Stimulated activated CD8-positive, alpha-beta memory T cell treated with anti-CD3 and anti-CD28 coated beads, Interleukin-4, amount 100 ng/mL, for 24 hours (primary cell): ENCODE measurements at regions not wholly inside any gene's neighbourhood (a gene's known extent, or its start where the extent isn't known, plus 50 kb on each side); places are given as distances from the start of the nearest gene placed in this dataset.
"Not testable (repeated sequence)": the region's sequence is repeated elsewhere in the genome, so short reads cannot be mapped to it uniquely, and the experiment has no call there.

ENCODE experiments used
- DNase-seq: peaks from one replicate; pipeline ENCODE4 v3.0.0-alpha.2; 2020; ENCODE audit warnings: low read depth

DNA sequence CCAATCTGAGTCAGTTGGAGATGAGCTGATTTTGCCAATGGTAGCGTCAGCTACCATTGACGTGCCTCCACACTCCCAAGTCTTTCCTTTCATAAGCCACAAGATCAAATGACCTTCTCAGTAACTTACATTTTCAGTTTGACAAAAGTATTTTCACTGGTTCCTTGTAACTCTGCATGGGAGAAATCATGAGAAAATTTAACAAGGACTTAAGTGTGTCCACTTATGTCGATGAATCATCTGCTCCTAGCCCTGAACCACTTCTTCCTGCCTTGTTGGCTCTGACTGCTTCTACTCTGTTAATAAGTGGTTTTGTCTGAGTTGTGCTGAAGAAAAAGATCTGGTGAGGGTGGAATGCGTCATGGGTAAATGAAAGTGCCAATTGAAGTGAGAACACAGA lies 101.2 kb downstream of the NFKBIZ start:
- DNase-seq: no peak

DNA sequence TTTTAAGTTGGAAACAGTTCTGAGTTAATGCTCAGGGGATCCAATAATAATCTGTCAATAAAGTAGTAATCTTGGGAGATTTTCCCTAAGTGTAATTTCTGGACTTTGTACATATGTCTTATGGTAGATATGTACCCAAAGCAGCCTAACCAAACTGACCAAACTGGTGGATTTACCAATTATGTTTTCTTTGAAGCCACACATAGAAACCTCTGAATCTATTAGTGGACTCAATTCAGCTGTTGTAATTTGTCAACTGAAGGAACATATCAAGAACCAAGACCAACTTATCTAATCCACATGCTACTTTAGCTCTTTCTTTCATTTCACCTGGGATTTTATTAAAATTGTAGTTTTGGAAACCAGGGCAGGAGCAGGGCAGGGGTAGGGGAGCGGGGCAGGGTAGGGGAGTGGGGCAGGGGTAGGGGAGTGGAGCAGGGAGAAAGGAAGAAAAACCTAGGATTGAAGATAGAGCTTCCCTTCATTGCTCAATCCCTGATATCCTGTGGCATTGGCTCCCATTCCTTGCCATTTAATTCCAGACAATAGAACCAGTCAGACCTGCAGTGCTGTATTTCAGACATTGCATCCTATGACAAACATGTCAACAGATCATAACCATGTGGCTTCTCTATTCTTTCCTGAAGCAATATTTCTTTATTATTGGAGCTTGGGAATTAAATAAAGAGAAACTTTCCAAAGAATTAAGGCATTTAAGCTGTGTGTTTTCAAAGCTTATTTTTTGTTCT lies 101.8 kb downstream of the NFKBIZ start:
- no peak for DNase-seq

DNA sequence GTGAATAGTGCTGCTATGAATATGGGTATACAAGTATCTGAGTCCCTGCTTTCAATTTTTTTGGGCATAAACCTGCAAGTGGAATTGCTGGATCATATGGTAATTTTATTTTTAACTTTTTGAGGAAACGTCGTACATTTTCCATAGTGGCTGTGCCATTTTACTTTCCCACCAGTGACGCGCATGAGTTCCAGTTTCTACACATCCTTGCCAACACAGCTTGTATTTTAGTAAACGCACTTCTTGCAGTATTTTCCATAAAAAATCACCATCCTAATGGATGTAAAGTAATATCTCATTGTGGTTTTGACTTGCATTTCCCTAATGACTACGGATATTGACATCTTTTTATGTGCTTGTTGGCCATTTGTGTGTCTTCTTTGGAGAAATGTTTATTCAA lies 105.0 kb downstream of the NFKBIZ start:
- no peak for DNase-seq

DNA sequence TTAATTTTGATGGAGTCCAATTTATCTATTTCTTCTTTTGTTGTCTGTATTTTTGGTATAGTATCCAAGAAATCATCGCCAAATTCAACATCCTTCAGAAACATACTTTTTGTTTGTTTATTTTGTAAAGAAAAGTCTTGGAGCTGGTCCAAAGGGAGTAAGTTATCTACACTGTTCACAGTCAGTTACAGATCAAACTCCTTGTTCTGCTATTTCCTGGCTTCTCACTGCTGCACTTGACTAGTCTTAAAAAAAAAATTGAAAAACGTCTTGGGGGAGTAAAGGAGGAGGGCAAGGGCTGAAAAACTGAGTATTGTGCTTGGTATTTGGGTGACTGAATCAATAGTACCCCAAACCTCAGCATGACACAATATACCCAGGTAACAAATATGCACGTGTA lies 105.6 kb downstream of the NFKBIZ start:
- no peak for DNase-seq

DNA sequence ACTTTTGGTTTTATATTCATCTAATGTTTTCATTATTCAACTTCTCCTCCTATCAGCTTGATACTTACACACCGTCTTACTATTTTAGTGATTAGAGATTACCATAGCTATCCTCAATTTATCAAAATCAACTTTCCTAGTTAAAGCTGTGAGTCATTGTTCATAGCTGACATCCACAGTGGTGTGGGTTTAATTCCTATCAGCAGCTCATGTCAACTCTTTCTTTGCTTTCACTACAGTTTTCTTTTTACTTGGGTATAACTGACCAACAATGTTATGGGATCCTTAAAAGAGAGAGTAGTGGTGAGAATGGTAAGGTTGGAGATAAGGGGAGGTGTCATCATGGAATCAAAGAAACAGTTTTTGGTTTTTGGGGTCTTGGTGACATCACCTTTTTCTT lies 112.7 kb downstream of the NFKBIZ start:
- DNase-seq: no peak

DNA sequence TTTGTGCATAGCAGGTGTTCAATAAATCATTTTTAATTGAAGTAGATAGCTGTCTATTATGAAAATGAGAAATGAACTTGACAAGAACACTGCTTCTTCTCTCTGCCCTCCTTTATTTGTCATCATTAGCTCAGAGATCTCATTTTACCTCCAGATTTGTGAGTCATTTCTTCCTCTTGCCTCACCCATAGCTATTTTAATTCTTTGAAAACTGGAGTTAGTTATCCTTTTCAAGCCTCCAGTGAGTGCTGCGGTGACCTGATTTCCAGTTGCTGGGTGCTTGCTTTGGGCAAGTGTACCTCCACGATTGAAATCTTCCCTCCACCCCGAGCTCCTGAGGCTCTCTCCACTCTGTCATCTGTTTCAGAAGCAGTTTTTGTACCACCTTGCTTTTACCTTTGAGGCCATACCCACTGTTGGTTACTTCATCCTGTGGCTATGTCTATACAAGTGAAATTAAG lies 114.6 kb downstream of the NFKBIZ start:
- no peak for DNase-seq

DNA sequence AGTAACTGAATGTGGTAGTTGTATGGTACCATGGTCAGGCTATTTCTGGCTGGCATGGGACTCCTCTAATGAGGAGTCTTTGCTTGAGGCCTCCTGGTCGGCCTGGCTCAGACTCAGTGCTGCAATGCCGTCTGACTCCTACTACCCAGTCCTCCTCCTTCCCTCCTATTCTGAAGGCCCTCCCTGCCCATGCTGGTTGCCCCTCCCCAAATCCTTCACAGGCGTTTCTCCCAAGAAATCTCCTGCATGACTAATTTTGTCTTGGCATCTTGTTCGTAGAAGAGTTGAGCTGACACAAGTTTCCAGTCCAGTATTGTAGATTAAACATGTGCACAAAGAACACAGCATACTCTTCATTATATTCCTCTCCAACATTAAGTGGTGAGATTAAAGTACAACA lies 115.5 kb downstream of the NFKBIZ start:
- no peak for DNase-seq

DNA sequence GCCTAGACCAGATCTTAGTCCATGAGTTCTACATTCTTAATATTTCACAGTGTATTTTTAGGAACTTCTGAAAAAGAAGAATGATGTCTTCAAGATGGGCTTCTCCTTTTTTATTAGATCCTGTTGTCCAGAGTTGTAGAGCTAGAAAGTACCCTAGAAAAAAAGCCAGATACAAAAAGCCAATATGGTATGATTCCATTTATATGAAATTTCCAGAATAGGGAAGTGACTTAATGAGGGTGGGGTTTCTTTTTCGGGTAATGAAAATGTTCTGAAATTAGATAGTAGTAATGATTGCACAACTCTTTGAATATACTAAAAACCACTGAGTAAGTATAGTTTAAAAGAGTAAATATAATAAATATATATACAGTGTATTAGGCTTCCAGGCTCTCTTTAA lies 116.9 kb downstream of the NFKBIZ start:
- DNase-seq: no peak

DNA sequence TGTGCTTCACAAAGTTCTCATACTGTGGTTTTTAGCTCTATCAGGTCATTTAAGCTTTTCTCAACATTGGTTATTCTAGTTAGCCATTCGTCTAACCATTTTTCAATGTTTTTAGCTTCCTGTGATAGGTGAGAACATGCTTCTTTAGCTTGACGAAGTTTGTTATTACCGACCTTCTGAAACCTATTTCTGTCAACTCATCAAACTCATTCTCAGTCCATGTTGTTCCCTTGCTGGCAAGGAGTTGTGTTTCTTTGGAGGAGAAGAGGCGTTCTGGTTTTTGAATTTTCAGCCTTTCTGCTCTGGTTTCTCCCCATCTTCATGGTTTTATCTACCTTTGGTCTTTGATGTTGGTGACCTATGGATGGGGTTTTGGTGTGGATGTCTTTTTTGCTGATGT lies 120.9 kb downstream of the NFKBIZ start:
- no peak for DNase-seq

DNA sequence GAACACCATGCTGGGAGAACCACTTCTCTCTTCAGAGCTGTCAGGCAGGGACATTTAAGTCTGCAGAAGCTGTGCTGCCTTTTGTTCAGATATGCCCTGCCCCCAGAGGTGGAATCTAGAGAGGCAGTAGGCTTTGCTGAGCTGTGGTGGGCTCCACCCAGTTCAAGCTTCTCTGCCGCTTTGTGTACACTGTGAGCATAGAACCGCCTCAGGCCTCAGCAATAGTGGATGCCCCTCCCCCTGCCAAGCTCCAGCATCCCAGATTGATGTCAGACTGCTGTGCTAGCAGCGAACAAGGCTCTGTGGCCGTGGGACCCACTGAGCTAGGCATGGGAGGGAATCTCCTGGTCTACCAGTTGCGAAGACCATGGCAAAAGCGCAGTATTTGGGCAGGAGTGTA lies 121.6 kb downstream of the NFKBIZ start:
- no peak for DNase-seq

DNA sequence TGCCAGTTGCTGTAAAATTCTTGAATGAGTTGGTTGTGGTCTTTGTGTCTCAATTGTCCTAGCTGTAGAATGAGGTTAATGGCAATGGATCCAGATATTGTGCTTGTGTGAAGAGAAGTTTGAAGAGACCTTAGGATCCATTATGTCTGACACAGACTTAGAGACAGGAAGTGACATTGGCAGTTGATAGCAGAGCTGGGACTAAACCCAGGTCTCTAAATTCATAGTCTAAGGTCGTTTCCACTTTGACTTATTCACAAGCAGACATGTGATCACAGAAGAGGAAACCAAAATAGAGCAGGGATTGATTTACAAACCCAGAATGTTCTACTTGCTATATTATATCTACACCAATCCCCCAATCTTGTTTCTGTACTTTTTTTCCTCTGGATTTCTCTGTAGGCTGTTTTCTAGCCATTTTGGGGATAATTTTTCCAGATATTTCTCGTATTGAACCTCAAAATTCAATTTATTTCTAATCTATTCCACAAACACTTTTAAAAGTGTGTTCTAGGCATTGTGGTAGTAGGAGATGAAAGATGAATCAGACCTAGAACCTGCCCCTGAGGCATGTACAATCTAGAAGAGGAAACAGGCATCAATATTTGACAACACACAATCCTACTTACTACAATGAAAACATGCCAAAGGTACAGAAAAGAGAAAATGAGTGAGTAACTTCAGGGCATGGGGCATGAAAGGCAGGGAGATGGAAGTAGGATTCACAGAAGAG lies 123.3 kb downstream of the NFKBIZ start:
- no peak for DNase-seq

DNA sequence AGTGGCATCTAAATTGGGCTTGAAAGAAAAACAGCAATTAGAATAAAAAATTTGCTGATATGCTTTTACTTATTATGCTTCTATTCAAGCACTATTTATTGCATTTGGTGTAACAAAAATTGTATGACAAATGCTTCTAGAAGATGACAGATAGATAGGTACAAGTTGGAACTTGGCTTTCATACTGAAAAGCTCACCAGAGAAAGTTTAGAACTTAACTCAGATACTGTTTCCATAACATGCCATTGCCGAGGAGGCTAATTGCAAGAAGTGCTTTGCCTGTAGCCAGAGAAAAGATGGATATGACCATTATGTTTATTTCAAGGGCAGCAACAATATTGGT lies 123.8 kb downstream of the NFKBIZ start:
- no peak for DNase-seq

DNA sequence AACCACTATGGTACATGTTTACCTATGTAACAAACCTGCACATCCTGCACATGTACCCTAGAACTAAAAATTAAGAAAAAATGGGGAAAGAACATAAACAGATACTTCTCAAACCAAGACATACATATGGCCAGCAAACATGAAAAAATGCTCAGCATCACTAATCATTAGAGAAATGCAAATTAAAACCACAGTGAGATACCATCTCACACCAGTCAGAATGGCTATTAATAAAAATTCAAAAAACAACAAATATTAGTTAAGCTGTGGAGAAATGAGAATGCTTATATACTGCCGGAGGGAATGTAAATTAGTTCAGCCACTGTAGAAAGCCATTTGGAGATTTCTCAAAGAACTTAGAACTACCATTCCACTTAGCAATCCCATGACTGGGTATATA lies 126.1 kb downstream of the NFKBIZ start:
- not testable (repeated sequence) for DNase-seq

DNA sequence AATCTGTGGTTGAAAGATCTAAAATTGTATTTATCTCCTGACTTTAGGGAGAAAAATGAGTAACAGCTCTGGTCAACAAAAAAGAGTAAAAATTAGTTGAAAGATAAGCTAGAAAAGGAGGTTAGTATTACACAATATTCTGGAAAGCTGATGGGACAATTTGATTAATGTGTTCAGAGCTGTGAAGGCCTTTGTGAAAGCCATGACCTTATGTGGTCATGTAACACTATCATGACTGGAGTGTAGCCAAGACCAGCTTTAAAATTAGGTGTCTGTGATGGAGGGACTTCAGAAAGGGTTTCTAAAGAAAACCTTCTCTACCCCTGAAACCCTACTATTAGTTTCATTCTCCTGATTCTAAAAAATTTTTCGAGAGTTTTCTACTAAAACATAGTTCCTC lies 127.2 kb downstream of the NFKBIZ start:
- no peak for DNase-seq

DNA sequence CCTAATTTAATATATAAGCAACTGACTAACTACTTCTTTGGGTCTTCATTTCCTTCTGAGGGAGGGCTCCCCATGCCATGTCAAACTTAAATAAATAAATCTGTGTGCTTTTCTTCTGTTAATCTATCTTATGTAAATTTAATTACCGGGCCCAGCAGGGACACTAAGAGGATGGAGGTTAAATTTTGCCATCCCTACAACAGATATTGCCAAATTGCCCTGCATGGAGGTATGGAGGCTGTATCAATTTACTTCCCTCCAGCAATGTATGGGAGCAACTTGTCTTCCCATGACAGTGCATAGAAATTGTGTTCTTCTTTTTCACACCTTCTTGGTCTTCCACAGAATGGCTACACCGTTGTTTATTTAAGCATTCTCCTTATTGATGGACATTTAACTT lies 129.0 kb downstream of the NFKBIZ start:
- DNase-seq: no peak

DNA sequence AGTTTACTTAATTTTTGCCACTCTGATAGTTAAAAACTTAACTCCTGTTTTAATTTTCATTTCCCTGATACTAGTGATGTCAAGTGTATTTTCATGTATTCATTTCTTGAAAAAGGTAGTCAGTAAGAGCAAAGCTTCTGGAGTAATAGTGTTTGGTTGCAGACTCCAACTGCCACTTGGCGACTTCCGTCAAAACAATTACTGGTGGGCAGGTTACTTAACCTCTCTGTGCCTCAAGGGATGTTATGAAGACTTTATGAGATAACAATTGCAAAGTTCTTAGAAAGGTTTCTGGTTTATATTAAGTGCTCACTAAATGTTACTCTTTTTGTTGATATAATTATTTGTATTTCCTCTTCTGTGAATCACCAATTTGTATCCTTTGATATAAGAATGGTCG lies 129.7 kb downstream of the NFKBIZ start:
- DNase-seq: no peak

DNA sequence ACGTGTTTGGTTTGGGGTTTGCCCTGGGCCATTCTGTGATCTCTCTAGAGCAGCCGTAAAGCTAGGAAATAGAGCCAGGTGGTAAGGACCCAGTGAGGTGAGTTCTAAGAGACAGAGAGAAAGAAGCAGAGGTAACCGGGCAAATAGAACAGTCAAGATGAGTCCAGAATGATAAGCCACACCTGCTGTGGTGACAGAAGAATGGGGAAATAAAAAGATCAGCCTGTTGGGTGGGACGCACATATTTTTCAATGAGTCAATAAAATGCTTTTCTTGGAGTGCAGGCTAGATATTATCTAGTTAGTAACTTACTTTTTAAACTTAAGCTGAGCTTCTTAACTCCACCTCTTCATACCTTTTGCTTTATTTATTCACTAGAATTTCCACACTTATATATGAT lies 135.0 kb downstream of the NFKBIZ start:
- DNase-seq: no peak

DNA sequence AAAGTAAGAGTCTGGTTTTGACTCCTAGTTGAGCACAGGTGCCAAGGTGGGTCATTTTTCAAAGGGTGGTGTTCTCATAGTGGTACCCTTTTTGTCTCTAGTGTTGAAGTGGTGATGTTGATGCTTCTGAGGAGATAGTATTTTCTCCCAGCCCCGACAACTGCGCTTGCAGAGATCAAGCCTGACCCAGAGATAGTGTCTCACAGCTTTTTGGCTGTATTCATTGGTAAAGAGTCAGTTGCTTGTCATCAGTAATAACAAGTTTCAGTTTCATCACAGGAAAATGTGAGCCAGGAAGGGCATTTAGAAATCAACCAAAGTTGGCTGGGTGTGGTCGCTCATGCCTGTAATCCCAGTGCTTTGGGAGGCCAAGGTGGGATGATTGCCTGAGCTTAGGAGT lies 139.3 kb downstream of the NFKBIZ start:
- no peak for DNase-seq

DNA sequence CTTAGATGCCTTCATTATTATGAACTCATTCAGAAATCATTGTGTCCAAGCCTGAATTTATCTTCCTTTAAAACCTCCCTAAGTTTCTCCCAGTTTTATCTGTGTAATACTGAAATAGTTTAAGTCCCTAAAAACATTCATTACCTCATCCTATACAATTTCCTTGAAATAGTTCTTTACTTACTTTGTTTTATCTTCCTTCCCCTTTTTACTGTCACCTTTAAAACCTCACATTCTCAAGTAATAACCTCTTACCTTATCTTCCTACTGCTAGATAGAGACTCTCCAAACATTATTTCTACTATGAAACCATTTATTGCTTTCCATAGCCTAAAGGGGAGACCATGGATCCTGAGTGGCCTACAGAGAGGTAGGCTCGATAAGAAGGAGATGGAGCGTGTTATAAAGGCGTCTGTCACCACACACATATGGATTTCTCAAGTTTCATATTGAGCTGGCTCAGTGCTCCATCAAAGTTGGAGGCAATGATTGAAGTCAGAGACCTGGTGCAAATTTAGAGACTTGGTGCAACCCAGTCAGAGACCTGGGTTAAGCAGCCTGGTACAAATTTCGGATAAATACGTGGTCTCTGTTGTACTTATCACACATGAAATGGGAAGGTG lies 140.4 kb downstream of the NFKBIZ start:
- DNase-seq: no peak

DNA sequence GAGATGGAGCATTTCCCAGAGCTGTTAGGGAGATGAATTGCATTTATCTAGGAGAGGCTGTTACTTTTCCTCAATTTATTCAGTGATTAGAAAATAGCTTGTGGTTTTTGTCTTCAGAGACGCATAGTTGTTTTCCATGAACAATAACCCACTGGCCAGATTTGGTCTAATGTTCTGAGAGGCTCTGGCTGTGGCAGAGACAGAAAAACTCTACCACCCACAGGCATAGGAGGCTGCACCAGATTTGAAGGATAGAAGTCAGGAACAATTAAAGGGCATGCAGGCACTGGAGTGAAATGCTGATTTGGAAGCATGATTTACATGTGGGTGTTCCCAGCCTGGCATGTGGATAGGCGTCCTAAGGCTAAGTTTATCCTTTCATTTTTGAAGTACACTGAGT lies 143.5 kb downstream of the NFKBIZ start:
- DNase-seq: no peak

DNA sequence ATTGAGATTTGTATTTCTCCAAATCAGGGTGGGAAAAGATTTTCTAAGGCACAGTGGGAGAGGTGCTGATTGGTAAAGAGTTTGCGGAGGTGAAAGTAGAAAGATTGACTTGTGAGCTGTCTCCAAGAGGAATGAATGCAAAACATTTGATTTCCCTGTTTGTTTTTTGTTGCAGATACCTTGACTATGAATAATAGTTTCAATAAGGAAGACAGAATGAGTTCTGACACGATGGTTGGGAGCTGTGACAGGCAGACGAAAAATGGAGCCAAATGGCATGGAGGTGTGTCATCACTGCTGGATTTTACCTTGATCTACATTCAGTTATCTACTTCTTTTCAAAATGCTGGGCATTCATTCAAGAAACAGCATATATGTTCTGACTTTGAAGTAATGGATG lies 145.1 kb downstream of the NFKBIZ start:
- DNase-seq: no peak

DNA sequence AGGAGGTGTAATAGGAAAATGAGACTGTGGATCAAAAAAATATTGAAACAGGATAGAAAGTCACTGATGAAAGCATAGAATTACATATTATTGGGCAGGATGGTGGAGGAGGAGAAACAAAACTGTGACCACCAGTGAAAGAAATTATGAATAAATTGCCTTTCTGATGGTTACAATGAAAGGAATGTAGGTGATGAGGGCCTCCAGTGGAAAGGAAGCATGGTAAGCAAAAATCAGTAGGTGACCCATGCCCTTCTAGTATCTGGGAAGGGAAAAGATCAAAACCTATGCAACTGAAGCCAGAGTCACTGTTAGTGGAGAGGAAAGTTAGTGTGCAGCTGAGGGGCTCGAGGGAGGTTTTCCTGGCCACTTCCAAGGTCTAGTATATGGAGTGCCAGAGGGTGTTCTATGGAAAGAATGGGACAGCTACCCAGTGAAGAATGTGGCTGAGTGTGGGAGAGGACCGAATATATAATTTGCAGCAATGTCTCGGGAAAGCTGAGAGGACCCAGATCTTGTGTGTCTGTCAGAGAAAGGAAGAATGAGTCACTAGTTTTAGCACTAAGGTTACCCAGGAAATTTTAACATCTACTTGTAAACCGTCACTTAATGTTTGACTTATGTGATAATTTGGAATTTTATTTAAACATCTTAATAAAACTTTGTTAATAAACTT lies 146.2 kb downstream of the NFKBIZ start:
- no peak for DNase-seq

DNA sequence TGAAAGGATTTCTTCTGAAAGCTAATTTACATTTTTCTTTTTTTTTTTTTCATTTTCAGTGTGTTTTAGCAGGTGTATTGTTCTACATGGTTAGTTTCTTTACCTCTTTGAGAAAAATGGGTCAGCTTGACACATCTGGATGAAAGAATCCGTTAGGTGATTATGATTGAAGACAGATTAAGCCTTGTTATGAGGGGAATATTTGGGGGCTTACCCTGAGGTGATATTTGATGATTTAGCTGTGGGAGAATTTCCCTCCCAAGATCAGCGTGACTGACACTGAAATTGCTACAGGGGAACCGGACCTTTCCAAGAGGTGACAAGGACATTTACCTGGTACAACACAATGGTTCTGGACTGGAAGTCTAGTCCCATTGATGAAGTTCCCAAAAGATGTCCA lies 147.5 kb downstream of the NFKBIZ start:
- DNase-seq: no peak
